H1 (cell line): ENCODE measurements at regions not wholly inside any gene's neighbourhood (a gene's known extent, or its start where the extent isn't known, plus 50 kb on each side); places are given as distances from the start of the nearest gene placed in this dataset.

Experiments
- CTCF ChIA-PET: fragments of 300-600 bp; sonication (Branson Sonifier 250); formaldehyde crosslinking; loops from one replicate; lab custom pipeline; 2021; ENCODE audit not compliant: partially characterized antibody; lab: Charles Lee
- POLR2A ChIA-PET: fragments of 300-600 bp; sonication (Branson Sonifier 250); formaldehyde crosslinking; loops from one replicate; lab custom pipeline; 2021; ENCODE audit warnings: inconsistent platforms; ENCODE audit not compliant: partially characterized antibody; lab: Charles Lee
- DNase-seq, 2 experiments: peaks; one replicate each; pipeline versions ENCODE4 v3.0.0 to v3.0.0-alpha.2; 2010 to 2022; ENCODE audit warnings: low spot score in 2 of 2, low read depth in 1 of 2, mixed read lengths in 1 of 2
- FAIRE-seq: peaks from 2 replicates; lab custom pipeline; 2011; peaks lifted over from hg19 to GRCh38; lab: Jason Lieb, UNC
- H2AFZ ChIP-seq: 2 replicates; pipeline ENCODE4 v1.8.1; 2012; ENCODE audit warnings: low read length, inconsistent platforms
- H2AK5ac ChIP-seq: 2 replicates; pipeline ENCODE4 v1.6.1; 2013; ENCODE audit warnings: low read depth, low read length
- H2BK120ac ChIP-seq: replicated peaks from 2 replicates; pipeline ENCODE3; 2013; ENCODE audit warnings: low read depth, low read length, inconsistent platforms
- H2BK12ac ChIP-seq: 2 replicates; pipeline ENCODE4 v1.6.1; 2013; ENCODE audit warnings: low read depth, low read length
- H2BK15ac ChIP-seq: 2 replicates; pipeline ENCODE4 v1.6.1; 2013; ENCODE audit warnings: low read length
- H2BK20ac ChIP-seq: 2 replicates; pipeline ENCODE4 v1.6.1; 2013; ENCODE audit warnings: low read length
- H2BK5ac ChIP-seq: 2 replicates; pipeline ENCODE4 v1.6.1; 2013; ENCODE audit warnings: low read depth, low read length
- H3K14ac ChIP-seq: 2 replicates; pipeline ENCODE4 v1.6.1; 2013; ENCODE audit warnings: inconsistent platforms; ENCODE audit not compliant: insufficient read length
- H3K18ac ChIP-seq: 2 replicates; pipeline ENCODE4 v1.6.1; 2013; ENCODE audit warnings: low read length; ENCODE audit errors: extremely low read depth
- H3K23ac ChIP-seq: 2 replicates; pipeline ENCODE4 v1.6.1; 2013; ENCODE audit warnings: inconsistent platforms; ENCODE audit not compliant: insufficient read length
- H3K23me2 ChIP-seq: 2 replicates; pipeline ENCODE4 v1.6.1; 2013; ENCODE audit warnings: low read depth, low read length
- H3K27ac ChIP-seq: 2 replicates; pipeline ENCODE4 v1.6.1; 2011; ENCODE audit warnings: low read depth, low read length, inconsistent platforms
- H3K27me3 ChIP-seq, 4 experiments: replicated peaks in 1 of 4; 1 replicate in 1 of 4; 2 replicates in 3 of 4; pipeline versions ENCODE4 v1.6.1 to v1.8.1; 2011 to 2013; ENCODE audit warnings: low read length in 3 of 4, mild to moderate bottlenecking in 3 of 4, inconsistent platforms in 2 of 4, mixed read lengths in 2 of 4, moderate library complexity in 1 of 4; ENCODE audit not compliant: control insufficient read depth in 3 of 4, insufficient read depth in 3 of 4; ENCODE audit errors: extremely low read depth in 1 of 4
- H3K36me3 ChIP-seq, 4 experiments: 2 replicates each; pipeline versions ENCODE4 v1.6.1 to v1.8.1; 2011 to 2013; ENCODE audit warnings: mild to moderate bottlenecking in 4 of 4, low read length in 3 of 4, moderate library complexity in 2 of 4, control low read depth in 1 of 4, inconsistent platforms in 1 of 4; ENCODE audit not compliant: insufficient read depth in 4 of 4, control insufficient read depth in 2 of 4
- H3K4ac ChIP-seq: replicated peaks from 2 replicates; pipeline ENCODE3; 2013; ENCODE audit warnings: low read length, low read depth, mixed read lengths, inconsistent platforms; ENCODE audit not compliant: insufficient read length
- H3K4me1 ChIP-seq, 4 experiments: replicated peaks in 1 of 4; 1 replicate in 1 of 4; 2 replicates in 3 of 4; pipeline versions ENCODE4 v1.6.1 to v1.8.1; 2011 to 2013; ENCODE audit warnings: low read length in 3 of 4, inconsistent platforms in 2 of 4, mixed read lengths in 1 of 4; ENCODE audit not compliant: insufficient read depth in 4 of 4, control insufficient read depth in 3 of 4
- H3K4me2 ChIP-seq, 2 experiments: 2 replicates each; pipeline versions ENCODE4 v1.6.1 to v1.8.1; 2011 to 2013; ENCODE audit warnings: low read depth in 2 of 2, low read length in 2 of 2, control low read depth in 1 of 2, inconsistent platforms in 1 of 2, mild to moderate bottlenecking in 1 of 2; ENCODE audit not compliant: insufficient read depth in 1 of 2
- H3K4me3 ChIP-seq, 4 experiments: fragments of 200-600, 300-600 bp in 1 of 4; sonication (generic), shearing (Covaris generic), sonication (Bioruptor Twin) in 1 of 4; 2 replicates each; pipeline versions ENCODE4 v1.5.1 to v1.8.1; 2011 to 2016; ENCODE audit warnings: low read length in 4 of 4, low read depth in 3 of 4, control low read depth in 2 of 4, inconsistent platforms in 2 of 4, mild to moderate bottlenecking in 2 of 4, mixed read lengths in 1 of 4, moderate library complexity in 1 of 4; ENCODE audit not compliant: insufficient read depth in 2 of 4; ENCODE audit errors: extremely low read depth in 1 of 4
- H3K56ac ChIP-seq: replicated peaks from 2 replicates; pipeline ENCODE3; 2013; ENCODE audit warnings: low read depth, mild to moderate bottlenecking, mixed read lengths, low read length, inconsistent platforms; ENCODE audit not compliant: insufficient read length
- H3K79me1 ChIP-seq: 2 replicates; pipeline ENCODE4 v1.6.1; 2013; ENCODE audit warnings: low read depth, low read length, control low read depth
- H3K79me2 ChIP-seq, 2 experiments: 2 replicates each; pipeline versions ENCODE4 v1.6.1 to v1.8.1; 2012 to 2013; ENCODE audit warnings: low read length in 2 of 2, mild to moderate bottlenecking in 2 of 2, inconsistent platforms in 1 of 2; ENCODE audit not compliant: insufficient read depth in 2 of 2, control insufficient read depth in 1 of 2
- H3K9ac ChIP-seq, 4 experiments: replicated peaks in 1 of 4; 1 replicate in 1 of 4; 2 replicates in 3 of 4; pipeline versions ENCODE4 v1.6.1 to v1.8.1; 2011 to 2013; ENCODE audit warnings: low read depth in 3 of 4, low read length in 3 of 4, control low read depth in 2 of 4, mild to moderate bottlenecking in 2 of 4, moderate library complexity in 2 of 4, inconsistent platforms in 1 of 4; ENCODE audit errors: extremely low read depth in 1 of 4
- H3K9me3 ChIP-seq, 2 experiments: 2 replicates each; pipeline versions ENCODE4 v1.6.1 to v1.8.1; 2012 to 2013; ENCODE audit warnings: mild to moderate bottlenecking in 2 of 2, moderate library complexity in 2 of 2, control low read depth in 1 of 2, inconsistent platforms in 1 of 2, low read depth in 1 of 2, low read length in 1 of 2, mixed read lengths in 1 of 2; ENCODE audit not compliant: insufficient read depth in 2 of 2
- H4K20me1 ChIP-seq, 2 experiments: replicated peaks in 1 of 2; 2 replicates each; pipeline versions ENCODE3 to v1.8.1; 2011 to 2013; ENCODE audit warnings: inconsistent platforms in 2 of 2, low read length in 2 of 2, mild to moderate bottlenecking in 1 of 2; ENCODE audit not compliant: insufficient read depth in 2 of 2, control insufficient read depth in 1 of 2
- H4K5ac ChIP-seq: 2 replicates; pipeline ENCODE4 v1.6.1; 2013; ENCODE audit warnings: low read length, low read depth, mixed read lengths, inconsistent platforms; ENCODE audit not compliant: insufficient read length
- H4K8ac ChIP-seq: 2 replicates; pipeline ENCODE4 v1.8.0; 2013; ENCODE audit warnings: mild to moderate bottlenecking, moderate library complexity, low read length, inconsistent platforms; ENCODE audit not compliant: insufficient read depth; ENCODE audit errors: extremely low read depth
- H4K91ac ChIP-seq: replicated peaks from 2 replicates; pipeline ENCODE3; 2013; ENCODE audit warnings: low read length, mixed read lengths, inconsistent platforms; ENCODE audit not compliant: insufficient read length
- CTBP2 ChIP-seq: IDR thresholded peaks from 2 replicates; pipeline ENCODE4 v1.7.0; 2011; ENCODE audit warnings: borderline replicate concordance, mild to moderate bottlenecking, moderate library complexity, mixed read lengths, low read length; ENCODE audit not compliant: insufficient read depth, insufficient read length
- SIN3A ChIP-seq, 2 experiments: IDR thresholded peaks in 1 of 2; conservative IDR thresholded peaks in 1 of 2; 2 replicates each; pipeline ENCODE4 v1.6.1; 2011 to 2012; ENCODE audit warnings: low read length in 2 of 2, improper control_type of control experiment in 1 of 2, low read depth in 1 of 2, mild to moderate bottlenecking in 1 of 2
- SIX5 ChIP-seq: IDR thresholded peaks from 2 replicates; pipeline ENCODE4 v1.6.1; 2011; ENCODE audit warnings: mild to moderate bottlenecking, low read depth, low read length
- SRF ChIP-seq: IDR thresholded peaks from 2 replicates; pipeline ENCODE4 v1.6.1; 2011; ENCODE audit warnings: mild to moderate bottlenecking, low read depth, low read length, moderate library complexity
- TF ChIP-seq, protein P1 (sequence below): IDR thresholded peaks from 2 replicates; pipeline ENCODE4 v1.6.1; 2012; ENCODE audit warnings: inconsistent platforms

- H2BK15ac ChIP-seq: no peak overlapping the region
- no peak for FAIRE-seq
- POLR2A ChIA-PET: no interaction called here
These were observed 124.0 kb upstream of the NLRP1 start for GRCh38 chr17:5708344-5708743.

More at GRCh38 chr17:5708344-5708743, 124.0 kb upstream of the NLRP1 start:
- Histone ChIP-seq H4K8ac (no peak overlapping the region), H2AFZ (no peak overlapping the region), H2BK120ac (no peak overlapping the region), H3K79me1 (no peaks in the 10 kb centered on the region; the same call in 1 of the 2 replicates), H3K27me3 (no peaks in the 10 kb centered on the region), H3K18ac (no peak overlapping the region), H3K79me2 (no peaks in the 10 kb centered on the region), H3K14ac (no peak overlapping the region), H4K5ac (no peak overlapping the region), H3K23me2 (no peaks in the 10 kb centered on the region), H2AK5ac (no peak overlapping the region), H3K23ac (no peak overlapping the region), H3K27ac (no peak overlapping the region), H3K4me2 (no peak overlapping the region), H3K9ac (no peak overlapping the region), H3K36me3 (no peaks in the 10 kb centered on the region), H2BK12ac (no peak overlapping the region), H3K4me3 (no peak overlapping the region), H4K91ac (no peak overlapping the region), H3K56ac (no peak overlapping the region), H4K20me1 (no peaks in the 10 kb centered on the region), H2BK5ac (no peak overlapping the region), H3K4ac (no peak overlapping the region), H3K9me3 (0 out of 4 replicates have a peak, but pooled peaks cover 0 to 6% of the 10 kb centered on the region in 2 experiments), H3K4me1 (peaks cover 4 to 17% (median 10%) of the 10 kb centered on the region in 4 experiments; a peak in 5 of 7 replicates), H2BK20ac (no peak overlapping the region)
- TF ChIP-seq SIN3A (conservative IDR thresholded peaks at IDR 0.05 in 1 of 2, IDR thresholded peaks at IDR 0.05 in 1 of 2; ENCODE audit: low read depth in 1 of 2, low read length in 2 of 2): no peak
- TF ChIP-seq CTBP2: no peak
- TF ChIP-seq SIX5: no peak
- no peak for TF ChIP-seq SRF
- TF ChIP-seq, protein P1, sequence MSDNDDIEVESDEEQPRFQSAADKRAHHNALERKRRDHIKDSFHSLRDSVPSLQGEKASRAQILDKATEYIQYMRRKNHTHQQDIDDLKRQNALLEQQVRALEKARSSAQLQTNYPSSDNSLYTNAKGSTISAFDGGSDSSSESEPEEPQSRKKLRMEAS: no peak
- CTCF ChIA-PET: interaction anchor here (0.7 to 4.4 kb wide), 10 partner anchors 11 to 356 kb away, joined by 3 to 42 read pairs (median 12); no protein-coding TSS in a partner anchor
- DNase-seq: no peak
